ENCODE measurements at regions not wholly inside any gene's neighbourhood (a gene's known extent, or its start where the extent isn't known, plus 50 kb on each side); places are given as distances from the start of the nearest gene placed in this dataset.

- ATAC-seq, result no peak
- TF ChIP-seq TCF4 (CRISPR knock-in tag; IDR thresholded peaks at IDR 0.05; ENCODE audit: borderline replicate concordance), result no peak
- TF ChIP-seq CSRNP3 (CRISPR knock-in tag; IDR thresholded peaks at IDR 0.05), result no peak
- TF ChIP-seq BACH2 (CRISPR knock-in tag; IDR thresholded peaks at IDR 0.05; ENCODE audit: borderline replicate concordance), result no peak
- no peak for TF ChIP-seq CSDC2 (CRISPR knock-in tag; IDR thresholded peaks at IDR 0.05)
- no peak for TF ChIP-seq ESRRG (CRISPR knock-in tag; IDR thresholded peaks at IDR 0.05)
These were observed 633.3 kb downstream of the FAT4 start for GRCh38 chr4:125948021-125948420.

- ATAC-seq, result peak; percentile 92
- TF ChIP-seq TSHZ2 (CRISPR knock-in tag; IDR thresholded peaks at IDR 0.05), result peak; percentile 47; the same call in 1 of the 2 replicates
- peak; percentile 96 for TF ChIP-seq TCF4 (CRISPR knock-in tag; IDR thresholded peaks at IDR 0.05; ENCODE audit: borderline replicate concordance)
- 0 out of 2 replicates have a peak, but pooled peaks have one; percentile 10 for TF ChIP-seq SNAI2 (CRISPR knock-in tag; IDR thresholded peaks at IDR 0.05)
- TF ChIP-seq ZNF565 (CRISPR knock-in tag; conservative IDR thresholded peaks at IDR 0.05; ENCODE audit: low read depth), result no peak
- no peak for TF ChIP-seq TOX (CRISPR knock-in tag; IDR thresholded peaks at IDR 0.05; ENCODE audit: borderline replicate concordance)
- TF ChIP-seq ZFP30 (CRISPR knock-in tag; IDR thresholded peaks at IDR 0.05), result 0 out of 2 replicates have a peak, but pooled peaks have one; percentile 30
- TF ChIP-seq ISL1 (CRISPR knock-in tag; IDR thresholded peaks at IDR 0.05), result peak; percentile 83
- no peak for TF ChIP-seq ARNTL (CRISPR knock-in tag; IDR thresholded peaks at IDR 0.05; ENCODE audit: borderline replicate concordance, low read depth)
These were observed 636.6 kb downstream of the FAT4 start for GRCh38 chr4:125951261-125951887.

GRCh38 chr4:125952631-125953030, 637.9 kb downstream of the FAT4 start:
- TF ChIP-seq ZNF8 (CRISPR knock-in tag; IDR thresholded peaks at IDR 0.05), result no peak
- TF ChIP-seq TSHZ2 (CRISPR knock-in tag; IDR thresholded peaks at IDR 0.05), result no peak
- TF ChIP-seq POU6F1 (CRISPR knock-in tag; IDR thresholded peaks at IDR 0.05; ENCODE audit: borderline replicate concordance, low read depth), result no peak
- no peak for TF ChIP-seq ZFP3 (CRISPR knock-in tag; IDR thresholded peaks at IDR 0.05)
- TF ChIP-seq BACH2 (CRISPR knock-in tag; IDR thresholded peaks at IDR 0.05; ENCODE audit: borderline replicate concordance), result no peak
- TF ChIP-seq PATZ1 (CRISPR knock-in tag; IDR thresholded peaks at IDR 0.05; ENCODE audit: borderline replicate concordance), result no peak
- no peak for TF ChIP-seq GLIS3 (CRISPR knock-in tag; IDR thresholded peaks at IDR 0.05)
- no peak for TF ChIP-seq ZC3H10 (CRISPR knock-in tag; IDR thresholded peaks at IDR 0.05)
- TF ChIP-seq CREB5 (CRISPR knock-in tag; IDR thresholded peaks at IDR 0.05; ENCODE audit: low read depth), result no peak
- no peak for TF ChIP-seq ZNF70 (CRISPR knock-in tag; IDR thresholded peaks at IDR 0.05)
- ATAC-seq, result no peak
